Hepatocyte (in vitro differentiated cells): ENCODE measurements at regions not wholly inside any gene's neighbourhood (a gene's known extent, or its start where the extent isn't known, plus 50 kb on each side); places are given as distances from the start of the nearest gene placed in this dataset.
A peak's percentile ranks its signal among the peaks of the same experiment; 100 is the strongest.

Experiments
- DNase-seq: peaks from one replicate; pipeline ENCODE4 v3.0.0-alpha.2; 2016; ENCODE audit warnings: low spot score
- H2AFZ ChIP-seq: fragments of 200-600 bp; sonication (generic); 2 replicates; pipeline ENCODE4 v1.6.0; 2016; ENCODE audit warnings: antibody characterized with exemption, mild to moderate bottlenecking
- H3K27ac ChIP-seq: fragments of 200-600 bp; sonication (generic); 2 replicates; pipeline ENCODE4 v1.5.1; 2016; ENCODE audit warnings: mild to moderate bottlenecking
- H3K27me3 ChIP-seq: fragments of 200-600 bp; sonication (generic); 2 replicates; pipeline ENCODE4 v1.6.1; 2016
- H3K36me3 ChIP-seq: fragments of 200-600 bp; sonication (generic); replicated peaks from 2 replicates; pipeline ENCODE4 v1.5.1; 2016; ENCODE audit warnings: low read depth; ENCODE audit not compliant: insufficient read depth
- H3K4me1 ChIP-seq: fragments of 200-600 bp; sonication (generic); 2 replicates; pipeline ENCODE4 v1.5.1; 2016; ENCODE audit warnings: mild to moderate bottlenecking, moderate library complexity; ENCODE audit not compliant: insufficient read depth
- H3K4me2 ChIP-seq: fragments of 200-600 bp; sonication (generic); 2 replicates; pipeline ENCODE4 v1.6.0; 2016
- H3K4me3 ChIP-seq: fragments of 200-600 bp; sonication (generic); 2 replicates; pipeline ENCODE4 v1.5.1; 2016; ENCODE audit warnings: mild to moderate bottlenecking
- H3K79me2 ChIP-seq: fragments of 200-600 bp; sonication (generic); 2 replicates; pipeline ENCODE4 v1.6.0; 2017; ENCODE audit warnings: mild to moderate bottlenecking
- H3K9me2 ChIP-seq: fragments of 200-600 bp; sonication (generic); replicated peaks from 2 replicates; pipeline ENCODE4 v1.6.0; 2017; ENCODE audit warnings: mild to moderate bottlenecking; ENCODE audit not compliant: insufficient read depth
- H3K9me3 ChIP-seq: fragments of 200-600 bp; sonication (generic); 2 replicates; pipeline ENCODE4 v1.5.1; 2016; ENCODE audit warnings: low read depth, mild to moderate bottlenecking
- H4K20me1 ChIP-seq: fragments of 200-600 bp; sonication (generic); 2 replicates; pipeline ENCODE4 v1.6.0; 2016; ENCODE audit warnings: mild to moderate bottlenecking; ENCODE audit not compliant: insufficient read depth, poor library complexity, severe bottlenecking
- EZH2 ChIP-seq: fragments of 200-600 bp; sonication (generic); IDR thresholded peaks from 2 replicates; pipeline ENCODE4 v1.6.1; 2016; ENCODE audit warnings: antibody characterized with exemption, mild to moderate bottlenecking, borderline replicate concordance
- EZH2phosphoT487 ChIP-seq: fragments of 200-600 bp; sonication (generic); IDR thresholded peaks from one replicate; pipeline ENCODE4 v1.6.1; 2018; ENCODE audit warnings: antibody characterized with exemption, mild to moderate bottlenecking, low read depth, moderate library complexity; ENCODE audit not compliant: unreplicated experiment, severe bottlenecking
- WGBS: methylation state at CpG from one replicate; pipeline ENCODE4 v1.1.6; 2016; ENCODE audit warnings: low lambda C conversion rate; ENCODE audit errors: missing lambda C conversion rate; 5-methylcytosine and 5-hydroxymethylcytosine counted together
- TF ChIP-seq, protein P1 (sequence below): fragments of 200-600 bp; sonication (generic); IDR thresholded peaks from 2 replicates; pipeline ENCODE4 v1.5.1; 2016; ENCODE audit warnings: antibody characterized with exemption, mild to moderate bottlenecking; ENCODE audit not compliant: poor library complexity

DNA sequence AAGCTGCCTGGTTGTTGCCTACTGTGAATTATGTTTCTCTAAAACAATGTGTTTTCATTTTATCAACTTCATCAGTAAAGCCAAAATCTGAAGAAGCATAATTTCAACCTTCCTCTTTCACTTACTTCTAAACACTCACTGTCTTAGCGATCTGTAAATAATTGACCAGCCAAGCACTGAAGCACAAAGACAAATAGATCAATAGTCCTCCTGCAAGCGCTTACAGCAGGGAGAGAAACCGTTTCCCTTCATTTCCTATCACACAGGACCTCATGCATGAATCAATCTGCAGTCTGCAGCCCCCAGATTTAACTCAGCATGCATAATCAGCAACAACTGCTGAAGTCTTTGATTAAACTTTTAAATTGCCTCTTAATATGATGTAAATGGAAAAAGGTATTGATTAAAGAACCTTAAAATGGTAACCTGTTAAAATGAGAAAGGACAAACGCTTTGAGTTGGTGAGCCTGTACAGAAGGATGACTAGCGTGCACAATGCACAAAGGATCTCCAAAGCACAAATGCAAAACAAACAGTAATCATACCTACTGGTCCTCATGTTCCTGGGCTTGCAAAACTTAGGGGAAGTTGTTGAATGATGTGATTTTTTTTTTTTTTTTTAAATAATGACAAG, 370.2 kb upstream of the ZNF385D start:
- DNase-seq: no peak
- no peaks in the 10 kb centered on the region for H3K79me2 ChIP-seq

DNA sequence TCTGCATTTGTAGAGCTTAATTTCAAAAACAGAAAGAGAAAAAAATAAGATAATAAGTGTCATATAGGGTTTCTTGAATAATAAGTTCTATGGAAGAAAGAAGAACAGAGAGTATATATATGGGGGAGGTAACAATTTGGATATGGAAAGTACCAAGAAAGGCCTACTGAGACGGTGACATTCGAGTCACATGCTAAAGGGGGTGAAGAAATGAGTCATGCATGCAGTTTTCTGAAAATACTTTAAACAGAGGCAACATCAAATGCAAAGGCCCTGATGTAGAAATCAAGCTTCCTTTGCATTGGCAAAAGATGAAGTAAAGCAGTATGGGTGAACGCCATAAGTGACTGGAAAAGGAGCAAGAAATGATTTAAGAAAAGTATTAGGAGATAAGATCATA, 371.6 kb upstream of the ZNF385D start:
- H2AFZ ChIP-seq: no peak overlapping the region
- no peaks in the 10 kb centered on the region for H3K9me3 ChIP-seq
- H3K9me2 ChIP-seq: no peaks in the 10 kb centered on the region
- no peaks in the 10 kb centered on the region for H4K20me1 ChIP-seq
- no peaks in the 10 kb centered on the region for H3K27me3 ChIP-seq
- H3K4me1 ChIP-seq: peaks cover 5% of the 10 kb centered on the region
- 90% methylated on average over 3 of the region's 3 CpGs for WGBS
- H3K79me2 ChIP-seq: no peaks in the 10 kb centered on the region
- no peak for TF ChIP-seq EZH2
- no peaks in the 10 kb centered on the region for H3K36me3 ChIP-seq
- no peak overlapping the region for H3K27ac ChIP-seq
- no peak overlapping the region for H3K4me2 ChIP-seq
- no peak for DNase-seq
- no peak overlapping the region for H3K4me3 ChIP-seq

More for the DNA sequence above, 370.2 kb upstream of the ZNF385D start:
- H3K4me1 ChIP-seq: peaks cover 5% of the 10 kb centered on the region
- WGBS: 54% methylated on average over 5 of the region's 5 CpGs
- TF ChIP-seq EZH2phosphoT487 (no peak), EZH2 (no peak)
- TF ChIP-seq, protein P1, sequence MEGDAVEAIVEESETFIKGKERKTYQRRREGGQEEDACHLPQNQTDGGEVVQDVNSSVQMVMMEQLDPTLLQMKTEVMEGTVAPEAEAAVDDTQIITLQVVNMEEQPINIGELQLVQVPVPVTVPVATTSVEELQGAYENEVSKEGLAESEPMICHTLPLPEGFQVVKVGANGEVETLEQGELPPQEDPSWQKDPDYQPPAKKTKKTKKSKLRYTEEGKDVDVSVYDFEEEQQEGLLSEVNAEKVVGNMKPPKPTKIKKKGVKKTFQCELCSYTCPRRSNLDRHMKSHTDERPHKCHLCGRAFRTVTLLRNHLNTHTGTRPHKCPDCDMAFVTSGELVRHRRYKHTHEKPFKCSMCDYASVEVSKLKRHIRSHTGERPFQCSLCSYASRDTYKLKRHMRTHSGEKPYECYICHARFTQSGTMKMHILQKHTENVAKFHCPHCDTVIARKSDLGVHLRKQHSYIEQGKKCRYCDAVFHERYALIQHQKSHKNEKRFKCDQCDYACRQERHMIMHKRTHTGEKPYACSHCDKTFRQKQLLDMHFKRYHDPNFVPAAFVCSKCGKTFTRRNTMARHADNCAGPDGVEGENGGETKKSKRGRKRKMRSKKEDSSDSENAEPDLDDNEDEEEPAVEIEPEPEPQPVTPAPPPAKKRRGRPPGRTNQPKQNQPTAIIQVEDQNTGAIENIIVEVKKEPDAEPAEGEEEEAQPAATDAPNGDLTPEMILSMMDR: no peak
- no peaks in the 10 kb centered on the region for H3K27me3 ChIP-seq
- H3K36me3 ChIP-seq: no peaks in the 10 kb centered on the region
- H3K4me2 ChIP-seq: peak overlapping the region; percentile 64
- no peaks in the 10 kb centered on the region for H3K9me2 ChIP-seq
- no peak overlapping the region for H3K4me3 ChIP-seq
- H2AFZ ChIP-seq: no peak overlapping the region
- no peaks in the 10 kb centered on the region for H4K20me1 ChIP-seq
- no peak overlapping the region for H3K27ac ChIP-seq
- no peaks in the 10 kb centered on the region for H3K9me3 ChIP-seq

DNA sequence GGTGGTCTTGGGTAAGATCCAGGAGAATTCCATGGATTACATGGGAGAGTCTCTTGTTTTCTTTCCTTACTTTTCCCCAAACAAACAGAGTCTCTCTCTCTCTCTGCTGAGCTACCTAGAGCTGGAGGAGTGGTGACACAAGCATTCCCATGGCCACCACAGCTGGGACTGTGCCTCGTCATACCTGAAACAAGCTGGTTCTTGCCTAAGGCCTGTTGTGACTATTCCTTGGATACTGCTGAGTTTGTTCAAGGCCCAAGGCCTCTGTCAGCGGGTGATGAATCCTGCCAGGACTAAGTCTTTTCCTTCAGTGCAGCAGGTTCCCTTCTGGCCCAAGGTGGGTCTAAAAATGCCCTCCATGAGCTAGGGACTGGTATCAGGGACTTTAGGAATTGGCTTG, 378.1 kb upstream of the ZNF385D start:
- no peak overlapping the region for H3K4me2 ChIP-seq
- no peaks in the 10 kb centered on the region for H3K4me1 ChIP-seq
- 89% methylated on average over 2 of the region's 2 CpGs for WGBS
- H3K4me3 ChIP-seq: no peak overlapping the region
- no peak overlapping the region for H2AFZ ChIP-seq
- no peaks in the 10 kb centered on the region for H3K9me3 ChIP-seq
- H3K9me2 ChIP-seq: no peaks in the 10 kb centered on the region
- H3K27ac ChIP-seq: no peak overlapping the region
- H3K79me2 ChIP-seq: no peaks in the 10 kb centered on the region
- no peaks in the 10 kb centered on the region for H3K36me3 ChIP-seq
- no peak for DNase-seq
- H3K27me3 ChIP-seq: no peaks in the 10 kb centered on the region
- TF ChIP-seq EZH2 (no peak), EZH2phosphoT487 (no peak)
- TF ChIP-seq, protein P1: no peak
- no peaks in the 10 kb centered on the region for H4K20me1 ChIP-seq

DNA sequence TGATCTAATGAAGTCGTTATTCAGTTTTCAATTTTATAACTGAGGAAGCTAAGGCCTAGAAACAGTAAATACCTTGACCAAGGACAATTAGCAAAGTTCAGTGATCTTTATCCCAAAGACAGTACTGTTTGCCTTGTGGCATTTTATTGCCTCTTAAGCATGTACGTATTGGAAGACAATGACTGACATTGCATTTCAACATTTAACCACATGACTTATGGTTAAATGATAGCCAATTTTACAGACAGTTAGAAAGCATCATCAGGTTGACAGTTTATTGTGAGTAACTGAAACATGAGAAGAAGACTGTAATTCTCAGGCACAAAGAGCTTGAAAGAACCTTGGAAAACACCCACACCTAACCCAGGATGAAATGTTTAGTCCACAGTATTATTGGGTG, 390.8 kb upstream of the ZNF385D start:
- no peaks in the 10 kb centered on the region for H3K27me3 ChIP-seq
- no peaks in the 10 kb centered on the region for H3K9me2 ChIP-seq
- no peak for DNase-seq
- H3K79me2 ChIP-seq: no peaks in the 10 kb centered on the region
- WGBS: 45% methylated on average over 2 of the region's 2 CpGs
- no peak overlapping the region for H3K4me2 ChIP-seq
- H3K4me1 ChIP-seq: peaks cover 14% of the 10 kb centered on the region
- no peaks in the 10 kb centered on the region for H4K20me1 ChIP-seq
- no peak for TF ChIP-seq EZH2
- TF ChIP-seq, protein P1: no peak
- no peak for TF ChIP-seq EZH2phosphoT487
- H3K36me3 ChIP-seq: no peaks in the 10 kb centered on the region
- no peaks in the 10 kb centered on the region for H3K9me3 ChIP-seq
- peak overlapping the region; percentile 23 for H3K27ac ChIP-seq
- H3K4me3 ChIP-seq: no peak overlapping the region
- no peak overlapping the region for H2AFZ ChIP-seq
